ENCODE measurements at regions not wholly inside any gene's neighbourhood (a gene's known extent, or its start where the extent isn't known, plus 50 kb on each side); places are given as distances from the start of the nearest gene placed in this dataset.

DNA sequence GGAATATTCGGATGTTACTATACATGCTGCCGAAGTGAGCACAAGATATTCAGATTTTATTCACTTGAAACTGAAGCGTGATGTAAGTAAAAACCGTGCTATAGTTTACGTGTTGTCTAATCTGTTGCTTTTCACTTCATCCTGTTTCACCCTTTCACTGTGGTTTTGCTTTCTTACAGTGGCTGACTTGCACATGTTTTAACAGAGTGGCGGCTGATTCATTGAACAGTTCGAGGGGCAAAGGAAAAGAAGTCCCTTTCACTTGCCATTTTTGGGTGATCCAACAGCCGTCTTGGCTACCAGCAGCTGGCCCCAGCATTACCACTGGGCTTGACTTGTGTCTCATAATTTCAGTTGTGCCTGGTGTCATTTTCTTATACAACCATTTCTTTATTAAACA is 134.0 kb downstream of the IRX1 start:
- no peak overlapping the region for H3K4me3 ChIP-seq (ENCODE audit: low read depth, low read length)
- H3K36me3 ChIP-seq (ENCODE audit: control insufficient read depth in 2 of 2, insufficient read depth in 1 of 2, low read length in 2 of 2), result no peaks in the 10 kb centered on the region
- POLR2A ChIA-PET, result no interaction called here
- CTCF ChIA-PET, result no interaction called here
- no peak overlapping the region for H3K27ac ChIP-seq (ENCODE audit: extremely low read depth, low read depth, low read length)
- H3K4me1 ChIP-seq (ENCODE audit: control insufficient read depth, insufficient read depth, low read length), result no peaks in the 10 kb centered on the region
- TF ChIP-seq ZNF121 (tag by site-specific recombination; IDR thresholded peaks at IDR 0.05), result no peak
- no peak for TF ChIP-seq KLF7 (tag by site-specific recombination; IDR thresholded peaks at IDR 0.05; ENCODE audit: borderline replicate concordance)
- no peak for TF ChIP-seq PATZ1 (tag by site-specific recombination; IDR thresholded peaks at IDR 0.05)
- no peak for TF ChIP-seq ZNF140 (tag by site-specific recombination; IDR thresholded peaks at IDR 0.05)
- TF ChIP-seq ZNF792 (tag by site-specific recombination; IDR thresholded peaks at IDR 0.05), result no peak
- TF ChIP-seq, protein P1, sequence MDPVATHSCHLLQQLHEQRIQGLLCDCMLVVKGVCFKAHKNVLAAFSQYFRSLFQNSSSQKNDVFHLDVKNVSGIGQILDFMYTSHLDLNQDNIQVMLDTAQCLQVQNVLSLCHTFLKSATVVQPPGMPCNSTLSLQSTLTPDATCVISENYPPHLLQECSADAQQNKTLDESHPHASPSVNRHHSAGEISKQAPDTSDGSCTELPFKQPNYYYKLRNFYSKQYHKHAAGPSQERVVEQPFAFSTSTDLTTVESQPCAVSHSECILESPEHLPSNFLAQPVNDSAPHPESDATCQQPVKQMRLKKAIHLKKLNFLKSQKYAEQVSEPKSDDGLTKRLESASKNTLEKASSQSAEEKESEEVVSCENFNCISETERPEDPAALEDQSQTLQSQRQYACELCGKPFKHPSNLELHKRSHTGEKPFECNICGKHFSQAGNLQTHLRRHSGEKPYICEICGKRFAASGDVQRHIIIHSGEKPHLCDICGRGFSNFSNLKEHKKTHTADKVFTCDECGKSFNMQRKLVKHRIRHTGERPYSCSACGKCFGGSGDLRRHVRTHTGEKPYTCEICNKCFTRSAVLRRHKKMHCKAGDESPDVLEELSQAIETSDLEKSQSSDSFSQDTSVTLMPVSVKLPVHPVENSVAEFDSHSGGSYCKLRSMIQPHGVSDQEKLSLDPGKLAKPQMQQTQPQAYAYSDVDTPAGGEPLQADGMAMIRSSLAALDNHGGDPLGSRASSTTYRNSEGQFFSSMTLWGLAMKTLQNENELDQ (tag by site-specific recombination; IDR thresholded peaks at IDR 0.05; ENCODE audit: low read depth), result no peak
- no peaks in the 10 kb centered on the region for H3K9me3 ChIP-seq (ENCODE audit: control insufficient read depth, insufficient read depth, low read depth, low read length)

GRCh38 chr5:3734632-3735031 is 139.0 kb downstream of the IRX1 start:
- TF ChIP-seq ZNF501 (tag by site-specific recombination; IDR thresholded peaks at IDR 0.05) (no peak), ZBTB1 (tag by site-specific recombination; IDR thresholded peaks at IDR 0.05) (no peak), ZNF658 (tag by site-specific recombination; IDR thresholded peaks at IDR 0.05) (no peak), PRDM10 (tag by site-specific recombination; IDR thresholded peaks at IDR 0.05) (no peak), ZNF239 (tag by site-specific recombination; IDR thresholded peaks at IDR 0.05) (no peak), ZNF785 (tag by site-specific recombination; IDR thresholded peaks at IDR 0.05) (no peak), ZNF311 (tag by site-specific recombination; IDR thresholded peaks at IDR 0.05; ENCODE audit: borderline replicate concordance) (no peak), ZNF837 (tag by site-specific recombination; IDR thresholded peaks at IDR 0.05) (no peak), ZNF707 (tag by site-specific recombination; IDR thresholded peaks at IDR 0.05) (no peak), GLIS2 (tag by site-specific recombination; IDR thresholded peaks at IDR 0.05) (no peak), ZNF768 (tag by site-specific recombination; IDR thresholded peaks at IDR 0.05) (no peak), SCRT1 (tag by site-specific recombination; IDR thresholded peaks at IDR 0.05; ENCODE audit: borderline replicate concordance) (no peak), SETDB1 (IDR thresholded peaks at IDR 0.05; ENCODE audit: insufficient read length, low read length) (no peak)
- TF ChIP-seq, protein P2, sequence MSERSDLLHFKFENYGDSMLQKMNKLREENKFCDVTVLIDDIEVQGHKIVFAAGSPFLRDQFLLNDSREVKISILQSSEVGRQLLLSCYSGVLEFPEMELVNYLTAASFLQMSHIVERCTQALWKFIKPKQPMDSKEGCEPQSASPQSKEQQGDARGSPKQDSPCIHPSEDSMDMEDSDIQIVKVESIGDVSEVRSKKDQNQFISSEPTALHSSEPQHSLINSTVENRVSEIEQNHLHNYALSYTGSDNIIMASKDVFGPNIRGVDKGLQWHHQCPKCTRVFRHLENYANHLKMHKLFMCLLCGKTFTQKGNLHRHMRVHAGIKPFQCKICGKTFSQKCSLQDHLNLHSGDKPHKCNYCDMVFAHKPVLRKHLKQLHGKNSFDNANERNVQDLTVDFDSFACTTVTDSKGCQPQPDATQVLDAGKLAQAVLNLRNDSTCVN (tag by site-specific recombination; optimal IDR thresholded peaks at IDR 0.05), result no peak
- TF ChIP-seq, protein P3, sequence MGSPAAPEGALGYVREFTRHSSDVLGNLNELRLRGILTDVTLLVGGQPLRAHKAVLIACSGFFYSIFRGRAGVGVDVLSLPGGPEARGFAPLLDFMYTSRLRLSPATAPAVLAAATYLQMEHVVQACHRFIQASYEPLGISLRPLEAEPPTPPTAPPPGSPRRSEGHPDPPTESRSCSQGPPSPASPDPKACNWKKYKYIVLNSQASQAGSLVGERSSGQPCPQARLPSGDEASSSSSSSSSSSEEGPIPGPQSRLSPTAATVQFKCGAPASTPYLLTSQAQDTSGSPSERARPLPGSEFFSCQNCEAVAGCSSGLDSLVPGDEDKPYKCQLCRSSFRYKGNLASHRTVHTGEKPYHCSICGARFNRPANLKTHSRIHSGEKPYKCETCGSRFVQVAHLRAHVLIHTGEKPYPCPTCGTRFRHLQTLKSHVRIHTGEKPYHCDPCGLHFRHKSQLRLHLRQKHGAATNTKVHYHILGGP (tag by site-specific recombination; IDR thresholded peaks at IDR 0.05), result no peak
- TF ChIP-seq, protein P4, sequence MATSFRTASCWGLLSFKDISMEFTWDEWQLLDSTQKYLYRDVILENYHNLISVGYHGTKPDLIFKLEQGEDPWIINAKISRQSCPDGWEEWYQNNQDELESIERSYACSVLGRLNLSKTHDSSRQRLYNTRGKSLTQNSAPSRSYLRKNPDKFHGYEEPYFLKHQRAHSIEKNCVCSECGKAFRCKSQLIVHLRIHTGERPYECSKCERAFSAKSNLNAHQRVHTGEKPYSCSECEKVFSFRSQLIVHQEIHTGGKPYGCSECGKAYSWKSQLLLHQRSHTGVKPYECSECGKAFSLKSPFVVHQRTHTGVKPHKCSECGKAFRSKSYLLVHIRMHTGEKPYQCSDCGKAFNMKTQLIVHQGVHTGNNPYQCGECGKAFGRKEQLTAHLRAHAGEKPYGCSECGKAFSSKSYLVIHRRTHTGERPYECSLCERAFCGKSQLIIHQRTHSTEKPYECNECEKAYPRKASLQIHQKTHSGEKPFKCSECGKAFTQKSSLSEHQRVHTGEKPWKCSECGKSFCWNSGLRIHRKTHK (tag by site-specific recombination; IDR thresholded peaks at IDR 0.05), result no peak
- TF ChIP-seq, protein P5, sequence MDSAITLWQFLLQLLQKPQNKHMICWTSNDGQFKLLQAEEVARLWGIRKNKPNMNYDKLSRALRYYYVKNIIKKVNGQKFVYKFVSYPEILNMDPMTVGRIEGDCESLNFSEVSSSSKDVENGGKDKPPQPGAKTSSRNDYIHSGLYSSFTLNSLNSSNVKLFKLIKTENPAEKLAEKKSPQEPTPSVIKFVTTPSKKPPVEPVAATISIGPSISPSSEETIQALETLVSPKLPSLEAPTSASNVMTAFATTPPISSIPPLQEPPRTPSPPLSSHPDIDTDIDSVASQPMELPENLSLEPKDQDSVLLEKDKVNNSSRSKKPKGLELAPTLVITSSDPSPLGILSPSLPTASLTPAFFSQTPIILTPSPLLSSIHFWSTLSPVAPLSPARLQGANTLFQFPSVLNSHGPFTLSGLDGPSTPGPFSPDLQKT (IDR thresholded peaks at IDR 0.05; ENCODE audit: borderline replicate concordance, low read depth, low read length), result no peak
- no peaks in the 10 kb centered on the region for H3K36me3 ChIP-seq (ENCODE audit: control insufficient read depth in 2 of 2, insufficient read depth in 1 of 2, low read length in 2 of 2)
- no peaks in the 10 kb centered on the region for H3K9me3 ChIP-seq (ENCODE audit: control insufficient read depth, insufficient read depth, low read depth, low read length)
- CTCF ChIA-PET, result no interaction called here
- no peaks in the 10 kb centered on the region for H3K4me1 ChIP-seq (ENCODE audit: control insufficient read depth, insufficient read depth, low read length)
- no peak overlapping the region for H3K27ac ChIP-seq (ENCODE audit: extremely low read depth, low read depth, low read length)
- POLR2A ChIA-PET, result no interaction called here
- H3K4me3 ChIP-seq (ENCODE audit: low read depth, low read length), result no peak overlapping the region
